Activated T-helper 2 cell treated with anti-CD3 and anti-CD28 coated beads, Interferon-gamma antibody, Interleukin-2, Interleukin-4, amounts not matched to agents 10 μg/mL and 5 μg/mL and 100 μg/mL, durations not matched to agents 14 hours and 24 hours and 36 hours (primary cell): ENCODE measurements at regions not wholly inside any gene's neighbourhood (a gene's known extent, or its start where the extent isn't known, plus 50 kb on each side); places are given as distances from the start of the nearest gene placed in this dataset.

ENCODE experiments used
- DNase-seq: peaks from one replicate; pipeline ENCODE4 v3.0.0; 2021; ENCODE audit warnings: low spot score
- H3K27ac Mint-ChIP-seq: one replicate; pipeline ENCODE4 v1.8.0; 2021; ENCODE audit warnings: mixed read lengths
- H3K27me3 Mint-ChIP-seq: one replicate; pipeline ENCODE4 v1.8.0; 2021; ENCODE audit warnings: low read depth, mixed read lengths
- H3K36me3 Mint-ChIP-seq: one replicate; pipeline ENCODE4 v1.8.0; 2021; ENCODE audit warnings: low read depth, mixed read lengths
- H3K4me1 Mint-ChIP-seq: one replicate; pipeline ENCODE4 v1.8.0; 2021; ENCODE audit warnings: low read depth, mixed read lengths
- H3K4me3 Mint-ChIP-seq: one replicate; pipeline ENCODE4 v1.8.0; 2021; ENCODE audit warnings: low read depth, mild to moderate bottlenecking, moderate library complexity, mixed read lengths
- H3K9me3 Mint-ChIP-seq: one replicate; pipeline ENCODE4 v1.8.0; 2021; ENCODE audit warnings: mixed read lengths
- intact Hi-C: fragments of 100-400 bp; cut with micrococcal nuclease; formaldehyde crosslinking; loops from one replicate; pipeline ENCODE4 v1.15.1; 2023

GRCh38 chr4:96936886-96937285 is 1097.0 kb downstream of the PDHA2 start:
- Mint-ChIP-seq H3K36me3 (no peaks in the 10 kb centered on the region), H3K9me3 (peaks cover 4% of the 10 kb centered on the region), H3K4me3 (no peak overlapping the region), H3K4me1 (no peaks in the 10 kb centered on the region), H3K27ac (no peak overlapping the region), H3K27me3 (no peaks in the 10 kb centered on the region)
- no peak for DNase-seq
- intact Hi-C loops: no loop called here

- no peak for DNase-seq
- Mint-ChIP-seq H3K27me3 (no peaks in the 10 kb centered on the region), H3K4me3 (no peak overlapping the region), H3K9me3 (no peaks in the 10 kb centered on the region), H3K36me3 (no peaks in the 10 kb centered on the region), H3K27ac (no peak overlapping the region), H3K4me1 (no peaks in the 10 kb centered on the region)
- intact Hi-C loops: no loop called here
Observed at GRCh38 chr4:96946552-96946951, 1106.7 kb downstream of the PDHA2 start.

- Mint-ChIP-seq H3K4me1 (no peaks in the 10 kb centered on the region), H3K9me3 (no peaks in the 10 kb centered on the region), H3K27me3 (no peaks in the 10 kb centered on the region), H3K27ac (no peak overlapping the region), H3K4me3 (no peak overlapping the region), H3K36me3 (no peaks in the 10 kb centered on the region)
- DNase-seq: no peak
- intact Hi-C loops: no loop called here
Observed at GRCh38 chr4:96952610-96953009, 1112.7 kb downstream of the PDHA2 start.

- no peaks in the 10 kb centered on the region for H3K9me3 Mint-ChIP-seq
- no peaks in the 10 kb centered on the region for H3K4me1 Mint-ChIP-seq
- intact Hi-C loops: no loop called here
- H3K36me3 Mint-ChIP-seq: no peaks in the 10 kb centered on the region
- H3K4me3 Mint-ChIP-seq: no peak overlapping the region
- H3K27me3 Mint-ChIP-seq: no peaks in the 10 kb centered on the region
- H3K27ac Mint-ChIP-seq: no peak overlapping the region
- DNase-seq: no peak
Observed at GRCh38 chr4:96955226-96955625, 1115.3 kb downstream of the PDHA2 start.

GRCh38 chr4:96955691-96956090 is 1115.8 kb downstream of the PDHA2 start:
- Mint-ChIP-seq H3K9me3 (no peaks in the 10 kb centered on the region), H3K4me1 (no peaks in the 10 kb centered on the region), H3K4me3 (no peak overlapping the region), H3K27ac (no peak overlapping the region), H3K36me3 (no peaks in the 10 kb centered on the region), H3K27me3 (no peaks in the 10 kb centered on the region)
- intact Hi-C loops: no loop called here
- DNase-seq: no peak

- no peak for DNase-seq
- Mint-ChIP-seq H3K4me3 (no peak overlapping the region), H3K27ac (no peak overlapping the region), H3K4me1 (no peaks in the 10 kb centered on the region), H3K27me3 (no peaks in the 10 kb centered on the region), H3K36me3 (no peaks in the 10 kb centered on the region), H3K9me3 (peaks cover 13% of the 10 kb centered on the region)
- intact Hi-C loops: no loop called here
Observed at GRCh38 chr4:96969455-96969854, 1129.6 kb downstream of the PDHA2 start.

GRCh38 chr4:96972920-96973319 is 1133.0 kb downstream of the PDHA2 start:
- intact Hi-C loops: no loop called here
- Mint-ChIP-seq H3K36me3 (no peaks in the 10 kb centered on the region), H3K27ac (no peak overlapping the region), H3K27me3 (no peaks in the 10 kb centered on the region), H3K4me3 (no peak overlapping the region), H3K4me1 (no peaks in the 10 kb centered on the region), H3K9me3 (peaks cover 4% of the 10 kb centered on the region)
- no peak for DNase-seq

- no peaks in the 10 kb centered on the region for H3K27me3 Mint-ChIP-seq
- H3K4me3 Mint-ChIP-seq: no peak overlapping the region
- no peaks in the 10 kb centered on the region for H3K36me3 Mint-ChIP-seq
- no peak for DNase-seq
- intact Hi-C loops: no loop called here
- no peak overlapping the region for H3K27ac Mint-ChIP-seq
- H3K9me3 Mint-ChIP-seq: peaks cover 4% of the 10 kb centered on the region
- no peaks in the 10 kb centered on the region for H3K4me1 Mint-ChIP-seq
Observed at GRCh38 chr4:96974295-96974694, 1134.4 kb downstream of the PDHA2 start.

- intact Hi-C loops: no loop called here
- no peak overlapping the region for H3K27ac Mint-ChIP-seq
- peaks cover 3% of the 10 kb centered on the region for H3K9me3 Mint-ChIP-seq
- H3K36me3 Mint-ChIP-seq: no peaks in the 10 kb centered on the region
- no peaks in the 10 kb centered on the region for H3K4me1 Mint-ChIP-seq
- no peak for DNase-seq
- H3K4me3 Mint-ChIP-seq: no peak overlapping the region
- no peaks in the 10 kb centered on the region for H3K27me3 Mint-ChIP-seq
Observed at GRCh38 chr4:96983830-96984229, 1143.9 kb downstream of the PDHA2 start.

- intact Hi-C loops: no loop called here
- no peaks in the 10 kb centered on the region for H3K27me3 Mint-ChIP-seq
- H3K36me3 Mint-ChIP-seq: no peaks in the 10 kb centered on the region
- H3K9me3 Mint-ChIP-seq: no peaks in the 10 kb centered on the region
- H3K4me3 Mint-ChIP-seq: no peak overlapping the region
- no peaks in the 10 kb centered on the region for H3K4me1 Mint-ChIP-seq
- no peak for DNase-seq
- no peak overlapping the region for H3K27ac Mint-ChIP-seq
Observed at GRCh38 chr4:96986816-96987215, 1146.9 kb downstream of the PDHA2 start.

- no peak for DNase-seq
- H3K27ac Mint-ChIP-seq: no peak overlapping the region
- no peak overlapping the region for H3K4me3 Mint-ChIP-seq
- intact Hi-C loops: no loop called here
- H3K36me3 Mint-ChIP-seq: no peaks in the 10 kb centered on the region
- no peaks in the 10 kb centered on the region for H3K27me3 Mint-ChIP-seq
- no peaks in the 10 kb centered on the region for H3K9me3 Mint-ChIP-seq
- H3K4me1 Mint-ChIP-seq: no peaks in the 10 kb centered on the region
Observed at GRCh38 chr4:96991083-96991482, 1151.2 kb downstream of the PDHA2 start.

GRCh38 chr4:96992443-96992842 is 1150.8 kb downstream of the STPG2 start:
- no peaks in the 10 kb centered on the region for H3K36me3 Mint-ChIP-seq
- H3K27ac Mint-ChIP-seq: no peak overlapping the region
- H3K9me3 Mint-ChIP-seq: no peaks in the 10 kb centered on the region
- intact Hi-C loops: no loop called here
- H3K27me3 Mint-ChIP-seq: no peaks in the 10 kb centered on the region
- DNase-seq: no peak
- no peak overlapping the region for H3K4me3 Mint-ChIP-seq
- H3K4me1 Mint-ChIP-seq: no peaks in the 10 kb centered on the region

- Mint-ChIP-seq H3K36me3 (no peaks in the 10 kb centered on the region), H3K4me3 (no peak overlapping the region), H3K4me1 (no peaks in the 10 kb centered on the region), H3K9me3 (no peaks in the 10 kb centered on the region), H3K27ac (no peak overlapping the region), H3K27me3 (no peaks in the 10 kb centered on the region)
- intact Hi-C loops: no loop called here
- no peak for DNase-seq
Observed at GRCh38 chr4:96993560-96993959, 1149.7 kb downstream of the STPG2 start.

GRCh38 chr4:97003715-97004114 is 1139.6 kb downstream of the STPG2 start:
- Mint-ChIP-seq H3K27me3 (no peaks in the 10 kb centered on the region), H3K27ac (no peak overlapping the region), H3K4me3 (no peak overlapping the region), H3K36me3 (no peaks in the 10 kb centered on the region), H3K9me3 (no peaks in the 10 kb centered on the region), H3K4me1 (no peaks in the 10 kb centered on the region)
- intact Hi-C loops: no loop called here
- DNase-seq: no peak
